IMR-90 (cell line): ENCODE measurements at regions not wholly inside any gene's neighbourhood (a gene's known extent, or its start where the extent isn't known, plus 50 kb on each side); places are given as distances from the start of the nearest gene placed in this dataset.

Source experiments
- ATAC-seq: fragments of 200-7000 bp; cut with Tn5 transposase; 2 replicates; pipeline ENCODE4 v1.9.1; 2020; ENCODE audit warnings: low read depth, mild to moderate bottlenecking, moderate library complexity
- BruUV-seq: library from RNA; stranded (reverse); fragments of 400-500 nt; replicated peaks from 2 replicates; lab custom pipeline; 2021; lab: Mats Ljungman, UMichigan
- CTCF ChIA-PET: fragments of 300-600 bp; formaldehyde crosslinking; extraction: SDS; loops from one replicate; lab custom pipeline; 2021; ENCODE audit warnings: antibody characterized with exemption; lab: Yijun Ruan, JAX
- POLR2A ChIA-PET: fragments of 300-600 bp; sonication (Branson Sonifier 250); formaldehyde crosslinking; loops from one replicate; lab custom pipeline; 2022; ENCODE audit warnings: antibody characterized with exemption; ENCODE audit not compliant: unreplicated experiment; lab: Charles Lee
- DNase-seq: peaks from one replicate; pipeline ENCODE4 v3.0.0; 2013
- H2AFZ ChIP-seq: replicated peaks from 2 replicates; pipeline ENCODE3; 2013; ENCODE audit warnings: low read length, mild to moderate bottlenecking; ENCODE audit not compliant: poor library complexity
- H2AK5ac ChIP-seq: 2 replicates; pipeline ENCODE4 v1.6.1; 2013; ENCODE audit warnings: low read depth, low read length, inconsistent platforms
- H2AK9ac ChIP-seq: replicated peaks from 2 replicates; pipeline ENCODE3; 2013; ENCODE audit warnings: mild to moderate bottlenecking, low read depth, low read length, moderate library complexity; ENCODE audit not compliant: poor library complexity
- H2BK120ac ChIP-seq: 2 replicates; pipeline ENCODE4 v1.6.1; 2013; ENCODE audit warnings: low read depth, low read length, inconsistent platforms
- H2BK15ac ChIP-seq: 3 replicates; pipeline ENCODE4 v1.6.1; 2013; ENCODE audit warnings: low read depth, low read length, inconsistent platforms
- H2BK20ac ChIP-seq: 2 replicates; pipeline ENCODE4 v1.6.1; 2013; ENCODE audit warnings: low read depth, mild to moderate bottlenecking, inconsistent platforms, low read length, moderate library complexity
- H2BK5ac ChIP-seq: 2 replicates; pipeline ENCODE4 v1.6.1; 2013; ENCODE audit warnings: mild to moderate bottlenecking, low read depth, low read length, inconsistent platforms; ENCODE audit not compliant: poor library complexity, severe bottlenecking
- H3K14ac ChIP-seq: replicated peaks from 2 replicates; pipeline ENCODE4 v1.6.1; 2013; ENCODE audit warnings: low read depth, low read length, inconsistent platforms
- H3K18ac ChIP-seq: 2 replicates; pipeline ENCODE4 v1.6.1; 2013; ENCODE audit warnings: low read depth, low read length, control low read depth
- H3K23ac ChIP-seq: 2 replicates; pipeline ENCODE4 v1.6.1; 2013; ENCODE audit warnings: low read depth, low read length, inconsistent platforms
- H3K27ac ChIP-seq: 2 replicates; pipeline ENCODE4 v1.5.1; 2013; ENCODE audit warnings: mild to moderate bottlenecking, control low read depth, low read length; ENCODE audit not compliant: insufficient read depth
- H3K27me3 ChIP-seq: 2 replicates; pipeline ENCODE4 v1.6.1; 2013; ENCODE audit warnings: low read length; ENCODE audit not compliant: control insufficient read depth, insufficient read depth
- H3K36me3 ChIP-seq: 2 replicates; pipeline ENCODE4 v1.6.1; 2013; ENCODE audit warnings: low read length, mixed read lengths; ENCODE audit not compliant: control insufficient read depth, insufficient read depth
- H3K4ac ChIP-seq: 2 replicates; pipeline ENCODE4 v1.6.1; 2013; ENCODE audit warnings: low read depth, low read length, inconsistent platforms
- H3K4me1 ChIP-seq: 2 replicates; pipeline ENCODE4 v1.6.1; 2013; ENCODE audit warnings: low read length, mixed read lengths; ENCODE audit not compliant: control insufficient read depth, insufficient read depth
- H3K4me2 ChIP-seq: 2 replicates; pipeline ENCODE4 v1.6.1; 2013; ENCODE audit warnings: low read depth, mild to moderate bottlenecking, control low read depth, low read length, moderate library complexity
- H3K4me3 ChIP-seq: 2 replicates; pipeline ENCODE4 v1.5.1; 2013; ENCODE audit warnings: low read depth, mild to moderate bottlenecking, control low read depth, low read length, moderate library complexity; ENCODE audit not compliant: insufficient read depth
- H3K56ac ChIP-seq: 2 replicates; pipeline ENCODE4 v1.6.1; 2013; ENCODE audit warnings: low read length, inconsistent platforms; ENCODE audit not compliant: insufficient read depth; ENCODE audit errors: extremely low read depth
- H3K79me1 ChIP-seq, 2 experiments: 2 replicates each; pipeline ENCODE4 v1.6.1; 2013; ENCODE audit warnings: low read length in 2 of 2, inconsistent platforms in 1 of 2, low read depth in 1 of 2
- H3K9ac ChIP-seq: 2 replicates; pipeline ENCODE4 v1.6.1; 2013; ENCODE audit warnings: low read depth, low read length, control low read depth
- H3K9me1 ChIP-seq: 2 replicates; pipeline ENCODE4 v1.6.1; 2013; ENCODE audit warnings: low read length, inconsistent platforms; ENCODE audit not compliant: insufficient read depth
- H3K9me3 ChIP-seq: 2 replicates; pipeline ENCODE4 v1.6.1; 2013; ENCODE audit warnings: low read length; ENCODE audit not compliant: control insufficient read depth, insufficient read depth
- H4K20me1 ChIP-seq: 2 replicates; pipeline ENCODE4 v1.6.1; 2013; ENCODE audit warnings: low read length, inconsistent platforms; ENCODE audit not compliant: insufficient read depth
- H4K5ac ChIP-seq: 2 replicates; pipeline ENCODE4 v1.6.1; 2013; ENCODE audit warnings: mild to moderate bottlenecking, low read depth, low read length, control low read depth
- H4K8ac ChIP-seq, 2 experiments: 2 replicates each; pipeline ENCODE4 v1.6.1; 2013; ENCODE audit warnings: low read depth in 2 of 2, low read length in 2 of 2, control low read depth in 1 of 2, inconsistent platforms in 1 of 2
- H4K91ac ChIP-seq: 2 replicates; pipeline ENCODE4 v1.6.1; 2013; ENCODE audit warnings: low read depth, low read length, inconsistent platforms; ENCODE audit not compliant: insufficient read depth
- CHD1 ChIP-seq: IDR thresholded peaks from 2 replicates; pipeline ENCODE4 v1.6.1; 2012; ENCODE audit warnings: low read depth, low read length, improper control_type of control experiment
- FOS ChIP-seq: fragments of 150-350 bp; IDR thresholded peaks from 2 replicates; pipeline ENCODE4 v1.6.1; 2016; ENCODE audit warnings: low read depth, low read length
- POLR2A ChIP-seq: IDR thresholded peaks from 2 replicates; pipeline ENCODE4 v1.6.1; 2012; ENCODE audit warnings: mild to moderate bottlenecking, low read depth, low read length
- WGBS, 2 experiments: methylation state at CpG; one replicate each; pipeline versions ENCODE4 v1.1.5 to v1.1.7; 2013; ENCODE audit warnings: missing lambda C conversion rate in 2 of 2; ENCODE audit not compliant: insufficient read length in 1 of 2; ENCODE audit errors: extremely low coverage in 2 of 2; 5-methylcytosine and 5-hydroxymethylcytosine counted together
- dilution Hi-C: fragments of 300-500 bp; cut with HindIII; formaldehyde crosslinking; loops from one replicate; pipeline ENCODE4 v1.14.3; 2018; ENCODE audit warnings: low sequenced_read_pairs; ENCODE audit not compliant: unreplicated experiment
- in situ Hi-C: fragments of 300-500 bp; cut with MboI; formaldehyde crosslinking; loops from 3 replicates; pipeline ENCODE4 v1.14.3; 2019; ENCODE audit warnings: low sequenced_read_pairs, inconsistent platforms, mixed read lengths
- intact Hi-C: fragments of 100-400 bp; cut with micrococcal nuclease; formaldehyde crosslinking; loops from 2 replicates; pipeline ENCODE4 v1.10.0; 2022

GRCh38 chr21:21971384-21971783 is 973.2 kb downstream of the NCAM2 start:
- ChIA-PET CTCF (no interaction called here), POLR2A (no interaction called here)
- no TSS peak for BruUV-seq
- intact Hi-C loops = no loop called here
- Histone ChIP-seq H2AFZ (no peak overlapping the region), H3K79me1 (no peaks in the 10 kb centered on the region), H3K9ac (no peak overlapping the region), H3K4ac (no peak overlapping the region), H3K27ac (no peak overlapping the region), H2BK20ac (no peak overlapping the region), H2AK9ac (no peak overlapping the region), H2BK120ac (no peak overlapping the region), H3K9me1 (no peaks in the 10 kb centered on the region), H2BK5ac (no peak overlapping the region), H4K5ac (no peak overlapping the region), H3K23ac (no peak overlapping the region), H4K20me1 (no peaks in the 10 kb centered on the region), H3K14ac (no peak overlapping the region), H3K4me3 (no peak overlapping the region), H3K56ac (no peak overlapping the region), H3K9me3 (peaks cover 2% of the 10 kb centered on the region; the same call in 1 of the 2 replicates), H4K8ac (no peak overlapping the region), H4K91ac (no peak overlapping the region), H2AK5ac (no peak overlapping the region), H2BK15ac (no peak overlapping the region), H3K4me1 (no peaks in the 10 kb centered on the region), H3K18ac (no peak overlapping the region), H3K36me3 (no peaks in the 10 kb centered on the region), H3K27me3 (no peaks in the 10 kb centered on the region), H3K4me2 (no peak overlapping the region)
- 0% methylated on average over 1 of the region's 4 CpGs; no CpG with 5 or more reads in 1 of the 2 experiments for WGBS, 2 experiments
- in situ Hi-C loops = no loop called here
- no peak for ATAC-seq
- dilution Hi-C loops = no loop called here
- DNase-seq = no peak
- no peak for TF ChIP-seq FOS
- no peak for TF ChIP-seq CHD1
- no peak for TF ChIP-seq POLR2A
